ENCODE measurements at regions not wholly inside any gene's neighbourhood (a gene's known extent, or its start where the extent isn't known, plus 50 kb on each side); places are given as distances from the start of the nearest gene placed in this dataset.

DNA sequence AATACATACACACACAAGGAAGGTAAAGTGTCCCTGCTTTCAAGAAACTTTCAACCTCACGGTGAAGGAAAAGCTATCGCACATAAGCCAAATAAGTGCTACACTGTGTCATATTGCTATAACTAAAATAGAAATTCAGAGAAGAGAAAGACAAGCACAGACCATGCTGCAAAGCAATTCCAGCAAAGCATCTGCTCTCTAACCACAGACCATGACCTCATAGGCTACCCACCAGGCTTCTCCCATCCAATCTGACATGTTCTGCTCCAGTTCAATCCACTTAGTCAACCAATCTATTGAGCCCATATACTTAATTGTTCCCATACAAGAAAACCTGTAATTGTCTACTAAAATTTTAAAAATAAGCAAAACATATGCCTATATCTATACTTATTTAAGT lies 211.3 kb downstream of the BARHL2 start (continued):
- TF ChIP-seq, protein P1, sequence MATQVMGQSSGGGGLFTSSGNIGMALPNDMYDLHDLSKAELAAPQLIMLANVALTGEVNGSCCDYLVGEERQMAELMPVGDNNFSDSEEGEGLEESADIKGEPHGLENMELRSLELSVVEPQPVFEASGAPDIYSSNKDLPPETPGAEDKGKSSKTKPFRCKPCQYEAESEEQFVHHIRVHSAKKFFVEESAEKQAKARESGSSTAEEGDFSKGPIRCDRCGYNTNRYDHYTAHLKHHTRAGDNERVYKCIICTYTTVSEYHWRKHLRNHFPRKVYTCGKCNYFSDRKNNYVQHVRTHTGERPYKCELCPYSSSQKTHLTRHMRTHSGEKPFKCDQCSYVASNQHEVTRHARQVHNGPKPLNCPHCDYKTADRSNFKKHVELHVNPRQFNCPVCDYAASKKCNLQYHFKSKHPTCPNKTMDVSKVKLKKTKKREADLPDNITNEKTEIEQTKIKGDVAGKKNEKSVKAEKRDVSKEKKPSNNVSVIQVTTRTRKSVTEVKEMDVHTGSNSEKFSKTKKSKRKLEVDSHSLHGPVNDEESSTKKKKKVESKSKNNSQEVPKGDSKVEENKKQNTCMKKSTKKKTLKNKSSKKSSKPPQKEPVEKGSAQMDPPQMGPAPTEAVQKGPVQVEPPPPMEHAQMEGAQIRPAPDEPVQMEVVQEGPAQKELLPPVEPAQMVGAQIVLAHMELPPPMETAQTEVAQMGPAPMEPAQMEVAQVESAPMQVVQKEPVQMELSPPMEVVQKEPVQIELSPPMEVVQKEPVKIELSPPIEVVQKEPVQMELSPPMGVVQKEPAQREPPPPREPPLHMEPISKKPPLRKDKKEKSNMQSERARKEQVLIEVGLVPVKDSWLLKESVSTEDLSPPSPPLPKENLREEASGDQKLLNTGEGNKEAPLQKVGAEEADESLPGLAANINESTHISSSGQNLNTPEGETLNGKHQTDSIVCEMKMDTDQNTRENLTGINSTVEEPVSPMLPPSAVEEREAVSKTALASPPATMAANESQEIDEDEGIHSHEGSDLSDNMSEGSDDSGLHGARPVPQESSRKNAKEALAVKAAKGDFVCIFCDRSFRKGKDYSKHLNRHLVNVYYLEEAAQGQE (IDR thresholded peaks at IDR 0.05; ENCODE audit: unreplicated experiment) = no peak
- TF ChIP-seq, protein P2, sequence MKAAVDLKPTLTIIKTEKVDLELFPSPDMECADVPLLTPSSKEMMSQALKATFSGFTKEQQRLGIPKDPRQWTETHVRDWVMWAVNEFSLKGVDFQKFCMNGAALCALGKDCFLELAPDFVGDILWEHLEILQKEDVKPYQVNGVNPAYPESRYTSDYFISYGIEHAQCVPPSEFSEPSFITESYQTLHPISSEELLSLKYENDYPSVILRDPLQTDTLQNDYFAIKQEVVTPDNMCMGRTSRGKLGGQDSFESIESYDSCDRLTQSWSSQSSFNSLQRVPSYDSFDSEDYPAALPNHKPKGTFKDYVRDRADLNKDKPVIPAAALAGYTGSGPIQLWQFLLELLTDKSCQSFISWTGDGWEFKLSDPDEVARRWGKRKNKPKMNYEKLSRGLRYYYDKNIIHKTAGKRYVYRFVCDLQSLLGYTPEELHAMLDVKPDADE (IDR thresholded peaks at IDR 0.05) = no peak
- TF ChIP-seq CREB1 (CRISPR knock-in tag; IDR thresholded peaks at IDR 0.05; ENCODE audit: low read depth) = no peak
- TF ChIP-seq POLR2AphosphoS5 (IDR thresholded peaks at IDR 0.05; ENCODE audit: low read depth) = no peak
- no peak for TF ChIP-seq EZH2 (IDR thresholded peaks at IDR 0.05; ENCODE audit: low read depth, unreplicated experiment)
- TF ChIP-seq ZNF114 (CRISPR knock-in tag; IDR thresholded peaks at IDR 0.05) = no peak
- no peak for TF ChIP-seq STAT1 (IDR thresholded peaks at IDR 0.05; ENCODE audit: unreplicated experiment)
- no peak for TF ChIP-seq NANOG (IDR thresholded peaks at IDR 0.05; ENCODE audit: borderline replicate concordance)

DNA sequence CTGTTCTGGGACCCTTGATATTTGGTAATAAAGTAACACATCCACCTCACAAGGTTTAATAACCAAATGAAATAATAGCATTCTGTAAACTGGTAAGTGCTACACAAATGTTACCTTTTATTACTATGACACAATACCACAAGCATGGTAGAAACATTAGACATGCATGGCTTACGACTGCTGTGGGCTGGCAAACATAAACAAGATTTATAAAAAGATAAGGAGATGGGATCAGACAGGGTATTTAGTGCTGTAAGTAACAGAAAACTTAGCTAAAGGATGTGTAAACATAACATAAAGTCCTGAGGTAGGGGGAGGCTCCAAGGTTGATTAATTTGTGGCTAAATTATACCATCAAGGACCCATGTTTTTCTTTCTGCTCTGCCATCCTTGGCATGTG lies 212.6 kb downstream of the BARHL2 start:
- H3F3A ChIP-seq (replicated peaks; ENCODE audit: low read depth) = no peaks in the 10 kb centered on the region
- TF ChIP-seq STAT1 (IDR thresholded peaks at IDR 0.05; ENCODE audit: unreplicated experiment) (no peak), ZNF114 (CRISPR knock-in tag; IDR thresholded peaks at IDR 0.05) (no peak), JUNB (IDR thresholded peaks at IDR 0.05; ENCODE audit: unreplicated experiment) (no peak), ZNF331 (CRISPR knock-in tag; IDR thresholded peaks at IDR 0.05; ENCODE audit: low read depth) (no peak), EZH2 (IDR thresholded peaks at IDR 0.05; ENCODE audit: low read depth, unreplicated experiment) (no peak), CREB1 (CRISPR knock-in tag; IDR thresholded peaks at IDR 0.05; ENCODE audit: low read depth) (no peak)
- TF ChIP-seq, protein P3, sequence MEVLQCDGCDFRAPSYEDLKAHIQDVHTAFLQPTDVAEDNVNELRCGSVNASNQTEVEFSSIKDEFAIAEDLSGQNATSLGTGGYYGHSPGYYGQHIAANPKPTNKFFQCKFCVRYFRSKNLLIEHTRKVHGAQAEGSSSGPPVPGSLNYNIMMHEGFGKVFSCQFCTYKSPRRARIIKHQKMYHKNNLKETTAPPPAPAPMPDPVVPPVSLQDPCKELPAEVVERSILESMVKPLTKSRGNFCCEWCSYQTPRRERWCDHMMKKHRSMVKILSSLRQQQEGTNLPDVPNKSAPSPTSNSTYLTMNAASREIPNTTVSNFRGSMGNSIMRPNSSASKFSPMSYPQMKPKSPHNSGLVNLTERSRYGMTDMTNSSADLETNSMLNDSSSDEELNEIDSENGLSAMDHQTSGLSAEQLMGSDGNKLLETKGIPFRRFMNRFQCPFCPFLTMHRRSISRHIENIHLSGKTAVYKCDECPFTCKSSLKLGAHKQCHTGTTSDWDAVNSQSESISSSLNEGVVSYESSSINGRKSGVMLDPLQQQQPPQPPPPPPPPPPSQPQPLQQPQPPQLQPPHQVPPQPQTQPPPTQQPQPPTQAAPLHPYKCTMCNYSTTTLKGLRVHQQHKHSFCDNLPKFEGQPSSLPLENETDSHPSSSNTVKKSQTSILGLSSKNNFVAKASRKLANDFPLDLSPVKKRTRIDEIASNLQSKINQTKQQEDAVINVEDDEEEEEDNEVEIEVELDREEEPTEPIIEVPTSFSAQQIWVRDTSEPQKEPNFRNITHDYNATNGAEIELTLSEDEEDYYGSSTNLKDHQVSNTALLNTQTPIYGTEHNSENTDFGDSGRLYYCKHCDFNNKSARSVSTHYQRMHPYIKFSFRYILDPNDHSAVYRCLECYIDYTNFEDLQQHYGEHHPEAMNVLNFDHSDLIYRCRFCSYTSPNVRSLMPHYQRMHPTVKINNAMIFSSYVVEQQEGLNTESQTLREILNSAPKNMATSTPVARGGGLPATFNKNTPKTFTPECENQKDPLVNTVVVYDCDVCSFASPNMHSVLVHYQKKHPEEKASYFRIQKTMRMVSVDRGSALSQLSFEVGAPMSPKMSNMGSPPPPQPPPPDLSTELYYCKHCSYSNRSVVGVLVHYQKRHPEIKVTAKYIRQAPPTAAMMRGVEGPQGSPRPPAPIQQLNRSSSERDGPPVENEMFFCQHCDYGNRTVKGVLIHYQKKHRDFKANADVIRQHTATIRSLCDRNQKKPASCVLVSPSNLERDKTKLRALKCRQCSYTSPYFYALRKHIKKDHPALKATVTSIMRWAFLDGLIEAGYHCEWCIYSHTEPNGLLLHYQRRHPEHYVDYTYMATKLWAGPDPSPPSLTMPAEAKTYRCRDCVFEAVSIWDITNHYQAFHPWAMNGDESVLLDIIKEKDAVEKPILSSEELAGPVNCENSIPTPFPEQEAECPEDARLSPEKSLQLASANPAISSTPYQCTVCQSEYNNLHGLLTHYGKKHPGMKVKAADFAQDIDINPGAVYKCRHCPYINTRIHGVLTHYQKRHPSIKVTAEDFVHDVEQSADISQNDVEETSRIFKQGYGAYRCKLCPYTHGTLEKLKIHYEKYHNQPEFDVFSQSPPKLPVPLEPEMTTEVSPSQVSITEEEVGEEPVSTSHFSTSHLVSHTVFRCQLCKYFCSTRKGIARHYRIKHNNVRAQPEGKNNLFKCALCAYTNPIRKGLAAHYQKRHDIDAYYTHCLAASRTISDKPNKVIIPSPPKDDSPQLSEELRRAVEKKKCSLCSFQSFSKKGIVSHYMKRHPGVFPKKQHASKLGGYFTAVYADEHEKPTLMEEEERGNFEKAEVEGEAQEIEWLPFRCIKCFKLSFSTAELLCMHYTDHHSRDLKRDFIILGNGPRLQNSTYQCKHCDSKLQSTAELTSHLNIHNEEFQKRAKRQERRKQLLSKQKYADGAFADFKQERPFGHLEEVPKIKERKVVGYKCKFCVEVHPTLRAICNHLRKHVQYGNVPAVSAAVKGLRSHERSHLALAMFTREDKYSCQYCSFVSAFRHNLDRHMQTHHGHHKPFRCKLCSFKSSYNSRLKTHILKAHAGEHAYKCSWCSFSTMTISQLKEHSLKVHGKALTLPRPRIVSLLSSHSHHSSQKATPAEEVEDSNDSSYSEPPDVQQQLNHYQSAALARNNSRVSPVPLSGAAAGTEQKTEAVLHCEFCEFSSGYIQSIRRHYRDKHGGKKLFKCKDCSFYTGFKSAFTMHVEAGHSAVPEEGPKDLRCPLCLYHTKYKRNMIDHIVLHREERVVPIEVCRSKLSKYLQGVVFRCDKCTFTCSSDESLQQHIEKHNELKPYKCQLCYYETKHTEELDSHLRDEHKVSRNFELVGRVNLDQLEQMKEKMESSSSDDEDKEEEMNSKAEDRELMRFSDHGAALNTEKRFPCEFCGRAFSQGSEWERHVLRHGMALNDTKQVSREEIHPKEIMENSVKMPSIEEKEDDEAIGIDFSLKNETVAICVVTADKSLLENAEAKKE (CRISPR knock-in tag; IDR thresholded peaks at IDR 0.05) = no peak
- TF ChIP-seq, protein P4, sequence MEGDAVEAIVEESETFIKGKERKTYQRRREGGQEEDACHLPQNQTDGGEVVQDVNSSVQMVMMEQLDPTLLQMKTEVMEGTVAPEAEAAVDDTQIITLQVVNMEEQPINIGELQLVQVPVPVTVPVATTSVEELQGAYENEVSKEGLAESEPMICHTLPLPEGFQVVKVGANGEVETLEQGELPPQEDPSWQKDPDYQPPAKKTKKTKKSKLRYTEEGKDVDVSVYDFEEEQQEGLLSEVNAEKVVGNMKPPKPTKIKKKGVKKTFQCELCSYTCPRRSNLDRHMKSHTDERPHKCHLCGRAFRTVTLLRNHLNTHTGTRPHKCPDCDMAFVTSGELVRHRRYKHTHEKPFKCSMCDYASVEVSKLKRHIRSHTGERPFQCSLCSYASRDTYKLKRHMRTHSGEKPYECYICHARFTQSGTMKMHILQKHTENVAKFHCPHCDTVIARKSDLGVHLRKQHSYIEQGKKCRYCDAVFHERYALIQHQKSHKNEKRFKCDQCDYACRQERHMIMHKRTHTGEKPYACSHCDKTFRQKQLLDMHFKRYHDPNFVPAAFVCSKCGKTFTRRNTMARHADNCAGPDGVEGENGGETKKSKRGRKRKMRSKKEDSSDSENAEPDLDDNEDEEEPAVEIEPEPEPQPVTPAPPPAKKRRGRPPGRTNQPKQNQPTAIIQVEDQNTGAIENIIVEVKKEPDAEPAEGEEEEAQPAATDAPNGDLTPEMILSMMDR (conservative IDR thresholded peaks at IDR 0.05; ENCODE audit: low read depth in 2 of 2) = no peak
- TF ChIP-seq, protein P2 (IDR thresholded peaks at IDR 0.05) = no peak

More for the DNA sequence above, 212.6 kb downstream of the BARHL2 start:
- H3K79me2 ChIP-seq (replicated peaks; ENCODE audit: insufficient read depth) = no peaks in the 10 kb centered on the region
- H3K27ac Mint-ChIP-seq = no peak overlapping the region
- no peaks in the 10 kb centered on the region for H3K27me3 Mint-ChIP-seq (ENCODE audit: insufficient read depth, low read depth, poor library complexity)
- H3K9me2 ChIP-seq (ENCODE audit: insufficient read depth) = no peaks in the 10 kb centered on the region
- no peaks in the 10 kb centered on the region for H3K9me3 Mint-ChIP-seq
- H4K20me1 ChIP-seq (replicated peaks; ENCODE audit: insufficient read depth) = no peaks in the 10 kb centered on the region
- no peaks in the 10 kb centered on the region for H3K36me3 ChIP-seq (ENCODE audit: insufficient read depth)
- no peak overlapping the region for H3K4me3 Mint-ChIP-seq
- no peak for DNase-seq (ENCODE audit: low spot score)
- peaks cover 30% of the 10 kb centered on the region for H3K4me1 Mint-ChIP-seq
- H3K27me3 ChIP-seq (ENCODE audit: insufficient read depth) = no peaks in the 10 kb centered on the region
- peaks cover 27% of the 10 kb centered on the region for H3K4me1 ChIP-seq (ENCODE audit: insufficient read depth)
- no peak overlapping the region for H2AFZ ChIP-seq
- ATAC-seq = no peak
- no peak overlapping the region for H3K4me2 ChIP-seq
- no peak overlapping the region for H3K27ac ChIP-seq (ENCODE audit: low read depth)
- H3K36me3 Mint-ChIP-seq (ENCODE audit: low read depth) = no peaks in the 10 kb centered on the region
- H3K4me3 ChIP-seq = no peak overlapping the region

Measured in GM23338 (cell line).